SU-DHL-6 (cell line): ENCODE measurements at regions not wholly inside any gene's neighbourhood (a gene's known extent, or its start where the extent isn't known, plus 50 kb on each side); places are given as distances from the start of the nearest gene placed in this dataset.

Experiments
- CTCF ChIP-seq: fragments of 200-600 bp; sonication (generic); IDR thresholded peaks from one replicate; pipeline ENCODE4 v1.5.1; 2017; ENCODE audit warnings: antibody characterized with exemption, mild to moderate bottlenecking, low read length, moderate library complexity; ENCODE audit not compliant: insufficient read depth, poor library complexity, severe bottlenecking
- EZH2phosphoT487 ChIP-seq: fragments of 200-600 bp; sonication (generic), shearing (Covaris generic); conservative IDR thresholded peaks from 2 replicates; pipeline ENCODE4 v1.6.1; 2018; ENCODE audit warnings: mild to moderate bottlenecking, antibody characterized with exemption, low read length, moderate library complexity, mixed read lengths

GRCh38 chr4:14323191-14323590 is 679.1 kb upstream of the CPEB2 start:
- TF ChIP-seq CTCF, result no peak
- no peak for TF ChIP-seq EZH2phosphoT487
